ENCODE measurements at regions not wholly inside any gene's neighbourhood (a gene's known extent, or its start where the extent isn't known, plus 50 kb on each side); places are given as distances from the start of the nearest gene placed in this dataset.

DNA sequence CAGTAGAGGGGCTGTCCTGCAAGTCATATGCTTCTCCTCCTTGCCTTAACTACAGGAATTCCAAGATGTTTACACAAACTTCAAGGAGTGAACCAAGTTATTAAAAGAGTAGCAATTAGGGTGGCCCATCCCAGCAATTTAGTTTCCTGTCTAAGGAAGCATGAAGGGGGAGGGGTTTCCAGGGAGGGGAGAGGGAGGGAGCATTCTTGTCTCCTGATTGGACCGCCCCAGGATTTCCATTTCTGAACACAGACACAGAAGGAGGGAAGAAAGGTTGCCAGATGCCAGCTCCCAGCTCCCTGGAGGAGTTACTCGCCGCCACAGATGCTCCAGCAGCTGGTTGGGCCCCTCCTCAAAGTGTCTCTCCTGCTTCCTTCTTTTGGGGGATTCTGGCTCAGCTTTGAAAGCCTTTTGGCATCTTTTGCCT lies 107.6 kb downstream of the TRIB2 start:
- intact Hi-C loops (cut with DNase I): no loop called here
- Histone ChIP-seq H3K4me1 (peaks cover 0 to 4% (median 0%) of the 10 kb centered on the region in 4 donors), H3K36me3 (no peaks in the 10 kb centered on the region), H3K9me3 (no peaks in the 10 kb centered on the region), H3K27ac (no peak overlapping the region), H3K4me3 (no peak overlapping the region), H3K27me3 (no peaks in the 10 kb centered on the region)
- DNase-seq (no peak), ATAC-seq (peak; percentile 48 to 67 (median 56))
- no CpG with 5 or more reads among the region's 3 CpGs for WGBS (ENCODE audit: insufficient coverage, low coverage, low lambda C conversion rate, missing lambda C conversion rate)
- TF ChIP-seq POLR2A (IDR thresholded peaks at IDR 0.05): no peak

DNA sequence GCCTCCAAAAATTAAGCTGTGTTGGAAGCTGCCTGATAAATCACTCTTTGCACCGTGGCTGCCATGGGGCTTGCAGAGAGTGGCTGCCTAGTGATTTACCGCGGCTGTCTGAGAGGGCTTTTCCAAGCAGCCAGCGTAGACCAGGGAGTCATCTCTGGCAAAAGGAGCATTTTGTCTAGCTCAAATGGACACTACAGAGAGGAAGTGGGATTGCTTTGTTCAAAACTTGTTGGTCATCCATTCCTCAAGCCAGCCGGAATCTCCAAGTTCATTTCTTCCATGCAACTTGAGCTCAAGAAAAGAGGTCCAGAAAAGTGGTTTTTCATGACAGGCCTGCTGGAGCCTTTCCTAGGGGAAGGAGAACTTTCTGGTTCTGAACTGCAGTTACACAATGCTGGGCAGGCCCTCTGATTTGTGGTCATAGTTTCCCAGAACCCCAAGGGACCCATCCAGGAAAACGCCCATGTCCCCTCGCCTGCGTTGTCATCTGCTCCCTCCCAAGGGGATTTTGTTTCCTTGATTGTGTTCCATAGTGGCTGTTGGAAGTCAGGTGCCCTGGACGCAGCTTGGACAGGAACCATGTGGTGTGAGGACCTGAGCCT lies 108.1 kb downstream of the TRIB2 start:
- Histone ChIP-seq H3K27ac (no peak overlapping the region), H3K36me3 (no peaks in the 10 kb centered on the region), H3K27me3 (no peaks in the 10 kb centered on the region), H3K4me3 (no peak overlapping the region), H3K4me1 (no peaks in the 10 kb centered on the region), H3K9me3 (no peaks in the 10 kb centered on the region)
- ATAC-seq (peak in 1 of 4 donors; percentile 18), DNase-seq (no peak)
- intact Hi-C loops (cut with DNase I): no loop called here
- 60% methylated on average over 1 of the region's 9 CpGs for WGBS (ENCODE audit: insufficient coverage, low coverage, low lambda C conversion rate, missing lambda C conversion rate)
- no peak for TF ChIP-seq POLR2A (IDR thresholded peaks at IDR 0.05)
- TF ChIP-seq, protein P1, sequence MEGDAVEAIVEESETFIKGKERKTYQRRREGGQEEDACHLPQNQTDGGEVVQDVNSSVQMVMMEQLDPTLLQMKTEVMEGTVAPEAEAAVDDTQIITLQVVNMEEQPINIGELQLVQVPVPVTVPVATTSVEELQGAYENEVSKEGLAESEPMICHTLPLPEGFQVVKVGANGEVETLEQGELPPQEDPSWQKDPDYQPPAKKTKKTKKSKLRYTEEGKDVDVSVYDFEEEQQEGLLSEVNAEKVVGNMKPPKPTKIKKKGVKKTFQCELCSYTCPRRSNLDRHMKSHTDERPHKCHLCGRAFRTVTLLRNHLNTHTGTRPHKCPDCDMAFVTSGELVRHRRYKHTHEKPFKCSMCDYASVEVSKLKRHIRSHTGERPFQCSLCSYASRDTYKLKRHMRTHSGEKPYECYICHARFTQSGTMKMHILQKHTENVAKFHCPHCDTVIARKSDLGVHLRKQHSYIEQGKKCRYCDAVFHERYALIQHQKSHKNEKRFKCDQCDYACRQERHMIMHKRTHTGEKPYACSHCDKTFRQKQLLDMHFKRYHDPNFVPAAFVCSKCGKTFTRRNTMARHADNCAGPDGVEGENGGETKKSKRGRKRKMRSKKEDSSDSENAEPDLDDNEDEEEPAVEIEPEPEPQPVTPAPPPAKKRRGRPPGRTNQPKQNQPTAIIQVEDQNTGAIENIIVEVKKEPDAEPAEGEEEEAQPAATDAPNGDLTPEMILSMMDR (IDR thresholded peaks at IDR 0.05): no peak

DNA sequence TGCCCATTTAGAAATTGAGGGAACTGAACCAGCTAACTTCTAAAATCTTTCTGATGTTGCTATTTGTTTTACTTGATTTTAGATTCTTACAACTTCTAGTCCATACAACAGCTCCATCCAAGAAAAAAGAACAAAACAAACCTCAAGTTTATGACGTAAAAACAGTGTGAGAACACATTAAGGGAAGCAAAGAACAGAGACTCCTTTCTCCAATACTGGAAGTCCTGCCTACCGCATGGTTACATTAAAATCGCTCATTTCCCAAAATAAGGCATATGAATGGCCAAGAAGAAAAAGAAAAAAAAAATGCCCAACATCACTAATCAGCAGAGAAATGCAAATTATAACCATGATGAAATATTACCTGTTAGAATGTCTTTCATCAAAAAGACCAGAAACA lies 110.0 kb downstream of the TRIB2 start:
- intact Hi-C loops (cut with DNase I): no loop called here
- ATAC-seq (no peak), DNase-seq (no peak)
- 77% methylated on average over 3 of the region's 3 CpGs for WGBS (ENCODE audit: insufficient coverage, low coverage, low lambda C conversion rate, missing lambda C conversion rate)
- Histone ChIP-seq H3K4me3 (no peak overlapping the region), H3K27ac (no peak overlapping the region), H3K36me3 (no peaks in the 10 kb centered on the region), H3K9me3 (no peaks in the 10 kb centered on the region), H3K27me3 (no peaks in the 10 kb centered on the region), H3K4me1 (no peaks in the 10 kb centered on the region)
- TF ChIP-seq, protein P1 (IDR thresholded peaks at IDR 0.05): no peak
- no peak for TF ChIP-seq POLR2A (IDR thresholded peaks at IDR 0.05)

DNA sequence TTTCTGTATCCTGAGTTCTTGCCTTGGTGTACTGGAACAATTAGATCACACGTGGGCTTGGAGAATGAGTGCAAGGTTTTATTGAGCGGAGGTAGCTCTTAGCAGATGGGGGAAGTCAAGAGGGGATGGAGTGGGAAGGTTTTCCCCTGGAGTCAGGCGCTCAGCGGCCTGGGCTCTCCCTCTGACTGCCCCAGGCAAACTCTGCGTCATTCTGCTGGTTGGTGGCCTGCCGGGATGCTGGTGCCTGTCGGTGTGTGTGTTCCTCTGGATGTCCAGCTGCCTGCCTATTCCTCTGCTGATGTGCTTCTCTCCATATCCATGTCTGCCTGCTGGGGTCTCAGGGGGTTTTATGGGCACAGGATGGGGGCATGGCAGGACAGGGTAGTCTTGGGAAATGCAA lies 111.0 kb downstream of the TRIB2 start:
- no CpG with 5 or more reads among the region's 7 CpGs for WGBS (ENCODE audit: insufficient coverage, low coverage, low lambda C conversion rate, missing lambda C conversion rate)
- ATAC-seq: no peak
- intact Hi-C loops (cut with DNase I): no loop called here

DNA sequence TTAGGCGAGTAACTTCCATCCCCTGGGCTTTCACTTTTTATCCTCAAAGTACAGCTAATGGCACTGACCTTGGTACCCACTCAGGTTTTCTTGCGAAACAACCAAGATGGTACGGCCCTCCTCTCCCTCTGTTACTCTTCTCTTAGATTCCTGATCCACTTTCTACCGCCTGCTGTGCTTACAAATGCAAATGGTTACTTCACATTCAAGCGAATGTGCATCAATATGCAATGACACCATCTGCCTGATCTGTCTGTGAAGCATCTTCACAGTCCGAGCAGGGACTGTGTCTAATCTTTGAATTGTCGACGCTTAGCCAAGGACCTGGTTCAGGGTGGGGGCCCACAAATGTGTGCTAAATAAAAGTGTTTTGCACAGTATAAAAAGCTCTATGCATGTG lies 112.2 kb downstream of the TRIB2 start:
- Histone ChIP-seq H3K9me3 (no peaks in the 10 kb centered on the region), H3K36me3 (no peaks in the 10 kb centered on the region), H3K4me1 (no peaks in the 10 kb centered on the region), H3K27me3 (no peaks in the 10 kb centered on the region), H3K4me3 (no peak overlapping the region), H3K27ac (no peak overlapping the region)
- ATAC-seq (no peak), DNase-seq (no peak)
- WGBS (ENCODE audit: insufficient coverage, low coverage, low lambda C conversion rate, missing lambda C conversion rate): 78% methylated on average over 8 of the region's 8 CpGs
- intact Hi-C loops (cut with DNase I): no loop called here
- TF ChIP-seq, protein P1 (IDR thresholded peaks at IDR 0.05): no peak
- TF ChIP-seq POLR2A (IDR thresholded peaks at IDR 0.05): no peak

More for the DNA sequence above, 111.0 kb downstream of the TRIB2 start:
- Histone ChIP-seq H3K27ac (no peak overlapping the region), H3K9me3 (no peaks in the 10 kb centered on the region), H3K36me3 (no peaks in the 10 kb centered on the region), H3K4me1 (no peaks in the 10 kb centered on the region), H3K27me3 (no peaks in the 10 kb centered on the region), H3K4me3 (no peak overlapping the region)
- DNase-seq: no peak
- no peak for TF ChIP-seq POLR2A (IDR thresholded peaks at IDR 0.05)
- TF ChIP-seq, protein P1 (IDR thresholded peaks at IDR 0.05): no peak

Data from right lobe of liver (tissue), 6 donors.